ENCODE measurements at regions not wholly inside any gene's neighbourhood (a gene's known extent, or its start where the extent isn't known, plus 50 kb on each side); places are given as distances from the start of the nearest gene placed in this dataset.

- no peak overlapping the region for H3K27ac ChIP-seq
- TF ChIP-seq CTCF (conservative IDR thresholded peaks at IDR 0.05) (no peak), ZFX (IDR thresholded peaks at IDR 0.05) (no peak)
These were observed 1092.8 kb downstream of the PCDH9 start for GRCh38 chr13:66137384-66137783.

- TF ChIP-seq CTCF (conservative IDR thresholded peaks at IDR 0.05) (no peak), ZFX (IDR thresholded peaks at IDR 0.05) (no peak)
- no peak overlapping the region for H3K27ac ChIP-seq
These were observed 1101.4 kb downstream of the PCDH9 start for GRCh38 chr13:66128692-66129269.

- TF ChIP-seq ZFX (IDR thresholded peaks at IDR 0.05) = no peak
- no peak for TF ChIP-seq CTCF (conservative IDR thresholded peaks at IDR 0.05)
- no peak overlapping the region for H3K27ac ChIP-seq
These were observed 1101.9 kb downstream of the PCDH9 start for GRCh38 chr13:66128201-66128600.

- TF ChIP-seq ZFX (IDR thresholded peaks at IDR 0.05) (no peak), CTCF (conservative IDR thresholded peaks at IDR 0.05) (no peak)
- no peak overlapping the region for H3K27ac ChIP-seq
These were observed 1112.6 kb downstream of the PCDH9 start for GRCh38 chr13:66117563-66117962.

- TF ChIP-seq ZFX (IDR thresholded peaks at IDR 0.05) (no peak), CTCF (conservative IDR thresholded peaks at IDR 0.05) (no peak)
- H3K27ac ChIP-seq = no peak overlapping the region
These were observed 1116.1 kb downstream of the PCDH9 start for GRCh38 chr13:66113882-66114526.

GRCh38 chr13:66111628-66112027, 1118.5 kb downstream of the PCDH9 start:
- TF ChIP-seq ZFX (IDR thresholded peaks at IDR 0.05) (no peak), CTCF (conservative IDR thresholded peaks at IDR 0.05) (no peak)
- H3K27ac ChIP-seq = no peak overlapping the region

GRCh38 chr13:66106246-66106645, 1123.9 kb downstream of the PCDH9 start:
- TF ChIP-seq ZFX (IDR thresholded peaks at IDR 0.05) = no peak
- no peak for TF ChIP-seq CTCF (conservative IDR thresholded peaks at IDR 0.05)
- H3K27ac ChIP-seq = no peak overlapping the region

Measured in C4-2B (cell line).